GM12878 (cell line): ENCODE measurements at regions not wholly inside any gene's neighbourhood (a gene's known extent, or its start where the extent isn't known, plus 50 kb on each side); places are given as distances from the start of the nearest gene placed in this dataset.
"Not testable (repeated sequence)": the region's sequence is repeated elsewhere in the genome, so short reads cannot be mapped to it uniquely, and the experiment has no call there.

Experiments used
- ATAC-seq: fragments of 200-7000 bp; cut with Tn5 transposase; 3 replicates; pipeline ENCODE4 v1.9.1; 2020; ENCODE audit warnings: mild to moderate bottlenecking, moderate library complexity
- BruUV-seq: library from RNA; stranded (reverse); fragments of 400-500 nt; replicated peaks from 2 replicates; lab custom pipeline; 2021; lab: Mats Ljungman, UMichigan
- CTCF ChIA-PET: fragments of 300-600 bp; sonication (Branson Sonifier 250); formaldehyde crosslinking; extraction: SDS; loops from one replicate; lab custom pipeline; 2021; ENCODE audit warnings: inconsistent platforms; lab: Yijun Ruan, JAX
- POLR2A ChIA-PET: fragments of 350-600 bp; formaldehyde crosslinking; extraction: SDS; loops from one replicate; lab custom pipeline; 2021; ENCODE audit warnings: inconsistent platforms; lab: Charles Lee
- RAD21 ChIA-PET: fragments of 300-600 bp; sonication (Branson Sonifier 250); formaldehyde crosslinking; loops from one replicate; lab custom pipeline; 2023; ENCODE audit warnings: antibody characterized with exemption; ENCODE audit not compliant: unreplicated experiment; lab: Charles Lee
- SMC1A ChIA-PET: fragments of 300-600 bp; sonication (Branson Sonifier 250); formaldehyde crosslinking; loops from one replicate; lab custom pipeline; 2023; ENCODE audit not compliant: unreplicated experiment, uncharacterized antibody; lab: Charles Lee
- DNase-seq: peaks from one replicate; pipeline ENCODE4 v3.0.0-alpha.2; 2011; ENCODE audit warnings: low read depth, low spot score
- FAIRE-seq: peaks from 3 replicates; lab custom pipeline; 2011; peaks lifted over from hg19 to GRCh38; lab: Jason Lieb, UNC
- H2AFZ ChIP-seq: 2 replicates; pipeline ENCODE4 v1.6.0; 2011; ENCODE audit warnings: low read depth, low read length, control low read depth; ENCODE audit not compliant: control insufficient read depth
- H3K27ac ChIP-seq: 2 replicates; pipeline ENCODE4 v1.5.1; 2011; ENCODE audit warnings: control low read depth; ENCODE audit not compliant: control insufficient read depth, insufficient read depth
- H3K27me3 ChIP-seq, 2 experiments: replicated peaks in 1 of 2; 2 replicates each; pipeline versions ENCODE4 v1.6.0 to v1.6.1; 2011; ENCODE audit warnings: low read length in 1 of 2; ENCODE audit not compliant: control insufficient read depth in 2 of 2, insufficient read depth in 2 of 2
- H3K36me3 ChIP-seq, 2 experiments: 2 replicates each; pipeline ENCODE4 v1.5.1; 2011; ENCODE audit warnings: low read length in 1 of 2; ENCODE audit not compliant: control insufficient read depth in 2 of 2, insufficient read depth in 2 of 2
- H3K4me1 ChIP-seq: 2 replicates; pipeline ENCODE4 v1.6.1; 2011; ENCODE audit warnings: mild to moderate bottlenecking, low read length, moderate library complexity, mixed read lengths; ENCODE audit not compliant: control insufficient read depth, insufficient read depth
- H3K4me2 ChIP-seq: 2 replicates; pipeline ENCODE4 v1.6.0; 2011; ENCODE audit warnings: control low read depth; ENCODE audit not compliant: control insufficient read depth, insufficient read depth
- H3K4me3 ChIP-seq: fragments of 200-600 bp; sonication (generic); 2 replicates; pipeline ENCODE4 v1.5.1; 2016
- H3K79me2 ChIP-seq: 2 replicates; pipeline ENCODE4 v1.6.0; 2011; ENCODE audit warnings: low read length; ENCODE audit not compliant: control insufficient read depth, insufficient read depth
- H3K9ac ChIP-seq: 2 replicates; pipeline ENCODE4 v1.8.0; 2011; ENCODE audit warnings: low read length, control low read depth, mixed read lengths; ENCODE audit not compliant: control insufficient read depth, insufficient read depth
- H3K9me3 ChIP-seq: replicated peaks from 3 replicates; pipeline ENCODE4 v1.5.1; 2011; ENCODE audit warnings: mild to moderate bottlenecking, low read length; ENCODE audit not compliant: control insufficient read depth, insufficient read depth
- H4K20me1 ChIP-seq: 2 replicates; pipeline ENCODE4 v1.6.0; 2011; ENCODE audit not compliant: control insufficient read depth, insufficient read depth
- NKRF ChIP-seq: fragments of 450-650 bp; conservative IDR thresholded peaks from 2 replicates; pipeline ENCODE4 v1.6.1; 2017; ENCODE audit warnings: mild to moderate bottlenecking, moderate library complexity
- WGBS: methylation state at CpG from one replicate; pipeline ENCODE4 v1.1.6; 2016; ENCODE audit warnings: low lambda C conversion rate; ENCODE audit not compliant: insufficient replicate concordance, insufficient coverage; ENCODE audit errors: missing lambda C conversion rate; 5-methylcytosine and 5-hydroxymethylcytosine counted together
- in situ Hi-C: fragments of 300-500 bp; cut with MboI; formaldehyde crosslinking; loops from 9 replicates; pipeline ENCODE4 v1.14.3; 2018; ENCODE audit warnings: mixed read lengths
- intact Hi-C: fragments of 100-400 bp; cut with micrococcal nuclease; formaldehyde crosslinking; loops from one replicate; pipeline ENCODE4 v1.14.2; 2022; ENCODE audit not compliant: unreplicated experiment

- no peak for TF ChIP-seq NKRF
Measured at GRCh38 chr5:17374973-17375742, 122.9 kb upstream of the TAF11L2 start (continued).

GRCh38 chr5:17375886-17376285 is 122.1 kb upstream of the TAF11L2 start:
- H3K9me3 ChIP-seq, H3K9ac ChIP-seq, H3K4me1 ChIP-seq, RAD21 ChIA-PET, H4K20me1 ChIP-seq, FAIRE-seq, CTCF ChIA-PET, H3K4me2 ChIP-seq, BruUV-seq, ATAC-seq, H2AFZ ChIP-seq, DNase-seq, H3K36me3 ChIP-seq, H3K4me3 ChIP-seq, H3K27ac ChIP-seq, POLR2A ChIA-PET, H3K27me3 ChIP-seq, in situ Hi-C loops, SMC1A ChIA-PET, H3K79me2 ChIP-seq, intact Hi-C loops: not testable (repeated sequence)
- WGBS: 35% methylated on average over 2 of the region's 2 CpGs
